Stimulated activated CD8-positive, alpha-beta memory T cell treated with anti-CD3 and anti-CD28 coated beads, Interleukin-15, amount 100 ng/mL, for 48 hours (primary cell): ENCODE measurements at regions not wholly inside any gene's neighbourhood (a gene's known extent, or its start where the extent isn't known, plus 50 kb on each side); places are given as distances from the start of the nearest gene placed in this dataset.
"Not testable (repeated sequence)": the region's sequence is repeated elsewhere in the genome, so short reads cannot be mapped to it uniquely, and the experiment has no call there.

Source experiments
- DNase-seq, 2 donors: peaks; one replicate each; pipeline ENCODE4 v3.0.0-alpha.2; 2020; ENCODE audit warnings: low read depth in 2 of 2

DNA sequence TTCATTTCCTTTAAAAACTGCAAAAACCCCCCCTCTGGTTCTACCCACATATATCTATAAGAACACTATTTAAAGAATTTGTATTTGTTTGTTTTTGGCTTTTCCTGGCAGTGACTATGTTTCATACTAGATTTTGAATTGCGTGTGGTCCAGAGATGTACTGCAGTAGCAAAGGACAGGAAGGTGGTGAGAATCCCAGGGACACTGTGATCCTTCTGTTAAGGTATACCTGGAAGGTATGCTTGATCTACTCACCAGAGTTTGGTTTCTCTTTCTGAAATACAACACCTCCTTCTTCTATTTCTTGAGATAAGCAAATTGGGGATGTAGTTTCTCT is 129.6 kb upstream of the RASGEF1B start:
- no peak for DNase-seq

GRCh38 chr4:81600520-81601357 is 129.0 kb upstream of the RASGEF1B start:
- no peak for DNase-seq

GRCh38 chr4:81599742-81600380 is 128.2 kb upstream of the RASGEF1B start:
- DNase-seq = no peak

GRCh38 chr4:81595798-81596610 is 124.3 kb upstream of the RASGEF1B start:
- no peak for DNase-seq

DNA sequence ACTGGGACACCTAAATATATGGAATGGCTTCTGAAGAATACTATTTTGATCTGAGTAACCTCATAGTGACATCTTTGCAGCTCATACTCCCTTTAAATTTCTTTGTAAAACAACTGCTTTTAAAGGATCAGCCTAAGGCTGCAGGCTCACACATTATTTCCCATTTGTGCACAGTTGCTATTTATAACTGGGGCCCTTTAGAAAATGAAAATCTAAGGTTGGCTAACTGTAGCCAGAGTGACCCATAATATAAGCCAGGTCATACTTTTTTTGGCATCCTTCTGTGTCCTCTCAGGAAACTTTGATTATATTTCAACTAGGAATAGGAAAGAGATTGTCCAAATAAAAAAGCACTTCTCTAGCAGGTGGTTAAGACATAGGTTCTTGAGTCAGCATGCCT is 123.6 kb upstream of the RASGEF1B start:
- no peak for DNase-seq

- no peak for DNase-seq
These were observed 122.9 kb upstream of the RASGEF1B start for GRCh38 chr4:81594490-81595159.

- no peak for DNase-seq
These were observed 121.0 kb upstream of the RASGEF1B start for GRCh38 chr4:81592701-81593100.

GRCh38 chr4:81590596-81590995 is 118.9 kb upstream of the RASGEF1B start:
- DNase-seq = no peak

- no peak for DNase-seq
These were observed 117.6 kb upstream of the RASGEF1B start for GRCh38 chr4:81589262-81589661.

- no peak for DNase-seq
These were observed 115.0 kb upstream of the RASGEF1B start for GRCh38 chr4:81586706-81587105.

- DNase-seq = not testable (repeated sequence)
These were observed 109.3 kb upstream of the RASGEF1B start for GRCh38 chr4:81580994-81581374.

GRCh38 chr4:81580346-81580993 is 108.8 kb upstream of the RASGEF1B start:
- no peak for DNase-seq

DNA sequence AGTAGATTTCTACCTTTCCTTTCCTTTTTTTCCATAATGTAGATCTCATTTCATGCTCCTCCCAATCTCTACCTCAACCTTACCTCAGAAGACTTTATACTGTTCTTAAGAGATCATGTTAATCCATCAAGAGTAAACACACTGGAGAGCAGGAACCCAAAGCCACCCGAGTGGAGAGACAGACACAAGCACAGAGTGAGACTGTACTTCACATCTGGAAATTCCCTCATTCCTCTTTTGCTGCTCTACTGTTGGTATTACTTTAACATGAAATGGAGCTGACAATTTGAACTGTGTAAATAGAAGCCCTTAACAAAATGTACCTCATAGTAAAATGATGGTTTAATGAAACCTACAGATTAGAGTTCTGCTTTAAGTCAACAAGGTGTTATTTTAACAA is 105.7 kb upstream of the RASGEF1B start:
- no peak for DNase-seq

DNA sequence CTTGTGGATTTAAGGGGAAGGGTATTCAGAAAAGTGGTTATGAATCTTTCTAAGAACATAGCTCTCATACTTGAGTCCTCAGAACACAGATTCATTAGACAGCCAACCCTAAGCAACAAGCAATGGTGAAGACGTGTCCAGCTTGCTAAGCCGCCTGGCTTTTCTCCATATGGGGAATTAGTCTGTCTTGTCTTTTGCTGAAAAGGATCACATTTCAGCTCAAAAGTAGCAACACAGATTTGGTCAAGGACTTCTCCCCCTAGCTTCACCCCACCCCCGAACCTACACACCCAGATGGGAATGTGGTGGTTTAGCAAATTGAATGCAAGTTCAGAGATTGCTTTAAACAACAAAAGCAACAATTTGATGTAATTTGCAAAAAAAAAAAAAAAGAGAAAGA is 103.3 kb upstream of the RASGEF1B start:
- DNase-seq = no peak

GRCh38 chr4:81573840-81574239 is 102.1 kb upstream of the RASGEF1B start:
- DNase-seq = no peak

DNA sequence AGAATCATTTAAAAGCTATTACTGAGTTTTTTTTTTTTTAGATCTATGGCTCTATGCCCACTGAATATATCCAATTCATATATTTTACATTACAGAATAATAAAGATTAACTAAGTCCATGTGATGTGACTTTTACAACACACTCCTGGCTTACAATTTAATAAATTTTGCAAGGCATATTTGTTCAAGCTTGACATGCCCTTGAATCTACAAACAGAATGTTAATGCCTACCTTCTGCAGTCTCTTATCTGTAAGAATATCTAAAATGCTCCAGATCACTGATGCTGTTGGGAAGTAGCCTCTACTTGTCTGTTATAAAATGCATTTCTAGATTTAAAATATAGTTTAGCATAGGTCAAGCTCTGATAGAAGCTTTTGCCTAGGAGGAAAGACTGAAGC is 100.7 kb upstream of the RASGEF1B start:
- DNase-seq = no peak

GRCh38 chr4:81571105-81571504 is 99.4 kb upstream of the RASGEF1B start:
- DNase-seq = no peak

GRCh38 chr4:81566161-81566591 is 94.5 kb upstream of the RASGEF1B start:
- DNase-seq = no peak

GRCh38 chr4:81565142-81565870 is 93.6 kb upstream of the RASGEF1B start:
- no peak for DNase-seq

DNA sequence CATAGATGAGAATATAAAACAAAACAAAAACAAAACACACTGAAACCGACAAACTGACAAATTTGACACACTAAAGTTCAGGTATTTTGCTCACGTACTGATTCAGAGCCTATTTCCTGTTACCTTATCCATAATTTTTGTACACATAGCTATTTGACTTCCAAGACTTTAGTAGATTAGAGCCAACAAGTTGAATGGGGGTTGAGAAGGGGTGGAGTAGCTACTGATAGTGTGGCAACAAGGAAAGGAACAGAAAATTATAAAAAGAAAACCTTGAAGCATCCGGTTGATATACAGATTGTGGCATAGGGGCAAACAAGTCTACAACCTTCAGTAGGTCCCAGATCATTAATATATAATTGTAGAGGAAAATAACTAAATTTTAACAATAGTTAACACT is 92.3 kb upstream of the RASGEF1B start:
- no peak for DNase-seq

DNA sequence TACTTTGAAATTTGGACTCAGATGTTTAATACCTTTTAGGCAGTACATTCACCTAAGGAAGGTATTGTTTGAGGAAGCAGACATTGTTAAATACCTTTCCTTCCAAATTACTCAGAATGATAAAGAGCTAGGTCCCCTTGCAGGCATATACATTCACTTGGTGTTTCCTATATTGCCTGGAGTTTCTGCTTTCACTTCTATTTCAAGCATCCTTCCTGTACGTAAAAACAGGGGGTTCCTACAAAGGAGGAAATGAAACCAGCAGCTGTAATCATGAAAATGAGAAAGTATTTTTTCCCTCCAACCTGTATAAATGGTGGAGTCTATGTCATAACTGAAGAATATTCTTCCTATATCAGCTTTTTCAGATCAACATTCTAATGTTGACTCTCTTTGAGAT is 90.4 kb upstream of the RASGEF1B start:
- no peak for DNase-seq
